Hematopoietic multipotent progenitor cell (in vitro differentiated cells): ENCODE measurements at regions not wholly inside any gene's neighbourhood (a gene's known extent, or its start where the extent isn't known, plus 50 kb on each side); places are given as distances from the start of the nearest gene placed in this dataset.
A peak's percentile ranks its signal among the peaks of the same experiment; 100 is the strongest.
"Not testable (repeated sequence)": the region's sequence is repeated elsewhere in the genome, so short reads cannot be mapped to it uniquely, and the experiment has no call there.

Source experiments
- DNase-seq, 3 donors: peaks; one replicate each; pipeline ENCODE4 v3.0.0-alpha.2; 2011 to 2015; ENCODE audit warnings: low read depth in 2 of 3, low spot score in 2 of 3

- no peak for DNase-seq
Observed at GRCh38 chr1:185442050-185442449, 125.0 kb upstream of the IVNS1ABP start.

DNA sequence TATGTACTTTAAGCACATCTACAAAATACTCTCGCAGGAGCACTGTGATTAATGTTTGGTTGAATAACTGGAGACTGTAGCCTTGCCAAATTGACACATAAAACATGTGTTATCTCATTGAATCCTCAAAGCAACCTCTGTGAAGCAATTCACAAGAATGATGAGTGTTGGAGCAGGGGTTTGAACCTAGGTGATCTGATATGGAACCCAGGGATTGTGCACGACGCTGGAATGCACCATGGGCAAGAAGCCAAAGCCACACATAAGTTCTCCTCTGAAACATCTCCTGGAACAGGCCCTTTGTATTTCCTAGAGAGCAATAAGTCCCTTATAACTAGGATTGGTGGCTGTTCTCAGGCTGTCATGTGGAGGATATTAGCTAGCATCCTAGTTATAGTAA, 124.6 kb upstream of the IVNS1ABP start:
- no peak for DNase-seq

GRCh38 chr1:185440877-185441276, 123.8 kb upstream of the IVNS1ABP start:
- no peak for DNase-seq

DNA sequence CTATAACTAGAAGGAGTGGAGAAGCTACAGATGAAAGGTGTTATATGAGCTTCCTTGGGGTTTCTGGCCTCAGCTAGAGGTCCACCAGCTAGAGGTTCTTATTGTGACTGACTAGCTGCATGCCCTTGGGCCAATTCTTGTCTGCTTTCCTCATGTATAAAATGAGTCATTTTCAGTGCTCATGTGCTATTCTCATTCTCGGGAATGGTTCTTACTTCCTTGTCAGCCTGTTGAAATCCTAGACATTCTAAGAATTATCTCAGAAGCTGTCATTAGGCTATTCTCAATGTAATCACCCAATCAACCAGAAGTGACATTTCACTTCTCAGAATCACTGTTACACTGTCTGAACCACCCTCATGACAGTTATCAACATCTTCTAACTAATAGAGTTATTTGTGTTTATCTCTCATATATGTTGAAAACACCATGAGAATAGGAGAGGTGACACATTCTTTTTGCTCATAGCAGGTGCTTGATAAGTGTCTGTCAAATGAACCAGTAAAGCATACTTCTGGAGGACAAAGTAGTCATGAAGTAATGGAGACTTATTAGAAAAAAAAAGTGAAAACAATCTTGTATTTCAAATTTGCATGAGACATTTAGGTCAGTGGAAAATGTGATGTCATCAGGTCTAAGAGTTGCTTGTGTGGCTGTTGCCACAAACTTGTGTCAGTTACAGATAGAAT, 122.8 kb upstream of the IVNS1ABP start:
- peak in 2 of 3 donors; percentile 1 to 15 for DNase-seq

- no peak for DNase-seq
Observed at GRCh38 chr1:185438936-185439335, 121.9 kb upstream of the IVNS1ABP start.

GRCh38 chr1:185435696-185436379, 118.8 kb upstream of the IVNS1ABP start:
- DNase-seq: no peak

DNA sequence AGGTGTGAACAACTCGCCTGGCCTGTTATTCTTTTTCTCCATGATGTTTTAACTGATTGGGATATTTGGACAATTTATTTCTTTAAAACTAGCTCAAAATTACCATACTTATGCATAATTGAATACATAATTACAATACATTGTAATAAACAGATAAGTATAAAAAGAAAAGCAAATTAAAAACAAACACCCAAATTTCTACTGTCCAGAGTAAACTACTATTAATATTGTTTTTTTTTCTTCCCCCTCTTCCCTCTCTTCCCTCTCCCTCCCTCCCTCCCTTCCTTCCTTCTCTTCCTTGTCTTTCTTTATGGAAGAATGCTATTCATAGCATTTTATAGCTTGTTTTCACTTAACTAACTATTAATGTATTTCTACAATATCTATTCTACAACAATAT, 117.7 kb upstream of the IVNS1ABP start:
- DNase-seq: no peak

DNA sequence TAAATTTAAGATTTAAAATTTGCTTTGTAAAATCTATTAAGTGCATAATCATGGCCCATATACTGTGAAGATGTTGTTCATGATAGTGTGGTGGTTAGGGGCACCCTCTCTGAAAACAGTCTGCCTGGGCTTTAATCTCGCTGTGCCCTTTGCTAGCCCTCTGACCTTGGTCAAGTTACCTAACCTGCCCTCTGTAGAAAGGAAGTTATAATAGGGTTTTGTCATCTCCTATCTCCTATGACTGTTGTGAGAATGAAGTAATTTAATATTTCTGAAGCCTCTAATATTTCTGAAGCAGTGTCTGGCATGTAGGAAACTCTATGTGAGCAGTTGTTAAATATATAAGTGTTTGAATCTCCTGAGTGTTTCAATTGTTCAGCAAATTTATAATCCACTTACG, 116.6 kb upstream of the IVNS1ABP start:
- DNase-seq: no peak

GRCh38 chr1:185432948-185433347, 115.9 kb upstream of the IVNS1ABP start:
- DNase-seq: no peak

DNA sequence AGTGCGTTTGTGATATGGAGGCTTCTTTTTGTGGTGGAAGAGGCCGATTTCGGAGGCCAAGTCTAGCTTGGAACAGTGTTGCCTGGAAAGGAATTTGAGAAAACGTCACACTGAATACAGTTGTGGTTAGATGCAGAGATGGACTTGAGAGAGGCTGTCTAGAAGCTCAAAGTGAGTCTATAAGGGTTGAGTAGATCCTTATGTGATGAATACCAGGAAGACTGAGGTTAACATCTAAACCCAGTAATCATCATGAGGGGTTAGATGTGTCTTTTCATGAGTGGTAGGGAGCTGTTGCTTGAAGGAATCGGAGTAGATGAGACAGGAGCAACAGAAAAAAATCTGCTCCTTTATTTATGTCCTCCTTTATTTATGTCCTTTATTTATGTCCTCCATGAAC, 114.6 kb upstream of the IVNS1ABP start:
- no peak for DNase-seq

DNA sequence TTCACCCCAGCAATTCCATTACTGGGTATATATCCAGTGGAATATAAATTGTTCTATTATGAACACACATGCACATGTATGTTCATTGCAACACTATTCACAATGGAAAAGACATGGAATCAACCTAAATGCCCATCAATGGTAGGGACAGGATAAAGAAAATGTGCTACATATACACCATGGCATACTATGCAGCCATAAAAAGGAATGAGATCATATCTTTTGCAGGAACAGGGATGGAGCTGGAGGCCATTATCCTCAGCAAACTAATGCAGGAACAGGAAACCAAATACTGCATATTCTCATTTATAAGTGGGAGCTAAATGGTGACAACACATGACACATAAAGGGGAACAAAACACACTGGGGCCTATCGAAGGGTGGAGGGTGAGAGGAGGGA, 112.6 kb upstream of the IVNS1ABP start:
- DNase-seq: not testable (repeated sequence)

GRCh38 chr1:185427776-185428175, 110.7 kb upstream of the IVNS1ABP start:
- DNase-seq: no peak

GRCh38 chr1:185427264-185427663, 110.2 kb upstream of the IVNS1ABP start:
- DNase-seq: no peak

DNA sequence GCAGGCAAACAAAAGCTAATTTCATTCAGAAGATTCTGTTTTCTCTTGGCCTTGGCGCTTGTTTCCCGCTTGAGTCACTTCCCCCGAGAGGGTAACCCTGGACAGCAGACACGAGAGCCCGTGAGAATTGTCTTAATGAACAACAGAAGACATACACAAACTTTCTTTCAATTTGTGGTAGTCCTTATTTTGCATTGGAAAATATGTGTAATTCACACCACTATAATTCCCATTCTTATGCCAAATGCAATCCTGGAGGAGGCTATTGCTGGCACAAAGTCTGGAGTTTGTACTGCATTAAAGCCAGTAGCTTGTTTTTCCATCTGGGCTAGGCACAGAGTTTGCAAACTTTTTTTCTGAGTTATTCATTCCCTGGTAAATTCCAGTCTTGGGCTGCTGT, 109.8 kb upstream of the IVNS1ABP start:
- peak in 2 of 3 donors; percentile 1 to 15 for DNase-seq

- DNase-seq: no peak
Observed at GRCh38 chr1:185425163-185425562, 108.1 kb upstream of the IVNS1ABP start.

- DNase-seq: no peak
Observed at GRCh38 chr1:185421485-185422107, 104.6 kb upstream of the IVNS1ABP start.

- DNase-seq: no peak
Observed at GRCh38 chr1:185420588-185421081, 103.6 kb upstream of the IVNS1ABP start.

GRCh38 chr1:185419718-185420117, 102.7 kb upstream of the IVNS1ABP start:
- no peak for DNase-seq

DNA sequence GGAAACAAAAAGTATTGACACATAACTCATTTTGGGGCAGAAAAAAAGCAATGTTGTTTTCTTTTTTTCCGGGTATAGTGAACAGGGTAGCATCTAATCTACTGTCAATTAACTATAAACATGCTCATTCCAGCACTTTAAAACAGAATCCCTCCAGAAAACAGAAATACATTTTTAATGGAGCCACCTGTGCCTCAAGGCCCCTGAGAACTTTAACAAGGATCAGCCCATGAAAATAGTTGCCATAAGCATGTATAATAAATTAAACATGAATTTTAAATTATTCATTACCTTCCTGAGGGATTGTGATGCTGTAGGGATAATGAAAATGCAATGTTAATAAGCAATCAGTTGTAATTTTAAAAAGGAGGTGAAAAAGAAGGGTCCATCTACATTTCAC, 101.4 kb upstream of the IVNS1ABP start:
- no peak for DNase-seq

- DNase-seq: no peak
Observed at GRCh38 chr1:185412385-185413087, 95.5 kb upstream of the IVNS1ABP start.
